K562 (cell line): ENCODE measurements at regions not wholly inside any gene's neighbourhood (a gene's known extent, or its start where the extent isn't known, plus 50 kb on each side); places are given as distances from the start of the nearest gene placed in this dataset.

Experiments
- CBX5 ChIP-seq: IDR thresholded peaks from 2 replicates; pipeline ENCODE4 v1.6.1; 2014; ENCODE audit warnings: low read depth, borderline replicate concordance
- GABPA ChIP-seq: fragments of 200-800 bp; sonication (Bioruptor generic); conservative IDR thresholded peaks from 2 replicates; pipeline ENCODE4 v1.6.1; 2016; ENCODE audit warnings: low read depth, missing genetic modification characterization, missing compliant biosample characterization
- MAZ ChIP-seq, 2 experiments: fragments of 450-650 bp in 1 of 2; sonication (generic) in 1 of 2; formaldehyde crosslinking; IDR thresholded peaks in 1 of 2; conservative IDR thresholded peaks in 1 of 2; 2 replicates each; pipeline versions ENCODE4 v1.4.0 to v1.5.0; 2020; ENCODE audit warnings: mild to moderate bottlenecking in 1 of 2, missing genetic modification reagents in 1 of 2
- MYNN ChIP-seq, 2 experiments: sonication (generic); formaldehyde crosslinking in 1 of 2; IDR thresholded peaks; 2 replicates each; pipeline versions ENCODE4 v1.5.0 to v1.6.1; 2016 to 2020; ENCODE audit warnings: antibody characterized with exemption in 1 of 2, missing genetic modification reagents in 1 of 2
- PHTF2 ChIP-seq: fragments of 250-450 bp; sonication (Bioruptor Pico); IDR thresholded peaks from 2 replicates; pipeline ENCODE4 v1.5.0; 2021; ENCODE audit warnings: mild to moderate bottlenecking
- RBM25 ChIP-seq: fragments of 200-400 bp; formaldehyde crosslinking; IDR thresholded peaks from 2 replicates; pipeline ENCODE4 v1.6.1; 2018; ENCODE audit warnings: low read length, low read depth, moderate library complexity; ENCODE audit not compliant: severe bottlenecking
- TF ChIP-seq, protein P1 (sequence below): sonication (generic); formaldehyde crosslinking; IDR thresholded peaks from 2 replicates; pipeline ENCODE4 v1.8.0; 2022; ENCODE audit warnings: mild to moderate bottlenecking, missing genetic modification reagents

- TF ChIP-seq, protein P1, sequence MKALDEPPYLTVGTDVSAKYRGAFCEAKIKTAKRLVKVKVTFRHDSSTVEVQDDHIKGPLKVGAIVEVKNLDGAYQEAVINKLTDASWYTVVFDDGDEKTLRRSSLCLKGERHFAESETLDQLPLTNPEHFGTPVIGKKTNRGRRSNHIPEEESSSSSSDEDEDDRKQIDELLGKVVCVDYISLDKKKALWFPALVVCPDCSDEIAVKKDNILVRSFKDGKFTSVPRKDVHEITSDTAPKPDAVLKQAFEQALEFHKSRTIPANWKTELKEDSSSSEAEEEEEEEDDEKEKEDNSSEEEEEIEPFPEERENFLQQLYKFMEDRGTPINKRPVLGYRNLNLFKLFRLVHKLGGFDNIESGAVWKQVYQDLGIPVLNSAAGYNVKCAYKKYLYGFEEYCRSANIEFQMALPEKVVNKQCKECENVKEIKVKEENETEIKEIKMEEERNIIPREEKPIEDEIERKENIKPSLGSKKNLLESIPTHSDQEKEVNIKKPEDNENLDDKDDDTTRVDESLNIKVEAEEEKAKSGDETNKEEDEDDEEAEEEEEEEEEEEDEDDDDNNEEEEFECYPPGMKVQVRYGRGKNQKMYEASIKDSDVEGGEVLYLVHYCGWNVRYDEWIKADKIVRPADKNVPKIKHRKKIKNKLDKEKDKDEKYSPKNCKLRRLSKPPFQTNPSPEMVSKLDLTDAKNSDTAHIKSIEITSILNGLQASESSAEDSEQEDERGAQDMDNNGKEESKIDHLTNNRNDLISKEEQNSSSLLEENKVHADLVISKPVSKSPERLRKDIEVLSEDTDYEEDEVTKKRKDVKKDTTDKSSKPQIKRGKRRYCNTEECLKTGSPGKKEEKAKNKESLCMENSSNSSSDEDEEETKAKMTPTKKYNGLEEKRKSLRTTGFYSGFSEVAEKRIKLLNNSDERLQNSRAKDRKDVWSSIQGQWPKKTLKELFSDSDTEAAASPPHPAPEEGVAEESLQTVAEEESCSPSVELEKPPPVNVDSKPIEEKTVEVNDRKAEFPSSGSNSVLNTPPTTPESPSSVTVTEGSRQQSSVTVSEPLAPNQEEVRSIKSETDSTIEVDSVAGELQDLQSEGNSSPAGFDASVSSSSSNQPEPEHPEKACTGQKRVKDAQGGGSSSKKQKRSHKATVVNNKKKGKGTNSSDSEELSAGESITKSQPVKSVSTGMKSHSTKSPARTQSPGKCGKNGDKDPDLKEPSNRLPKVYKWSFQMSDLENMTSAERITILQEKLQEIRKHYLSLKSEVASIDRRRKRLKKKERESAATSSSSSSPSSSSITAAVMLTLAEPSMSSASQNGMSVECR (CRISPR knock-in tag): no peak
- TF ChIP-seq MAZ (CRISPR knock-in tag; conservative IDR thresholded peaks at IDR 0.05 in 1 of 2, IDR thresholded peaks at IDR 0.05 in 1 of 2): no peak
- no peak for TF ChIP-seq GABPA (tag)
- no peak for TF ChIP-seq PHTF2 (CRISPR knock-in tag)
- TF ChIP-seq CBX5: no peak
- no peak for TF ChIP-seq RBM25
- TF ChIP-seq MYNN (IDR thresholded peaks at IDR 0.05): no peak
- TF ChIP-seq MYNN (CRISPR knock-in tag; IDR thresholded peaks at IDR 0.05): no peak
- TF ChIP-seq, all 486 proteins: peak for 0
These were observed 253.7 kb downstream of the MYCN start (continued) for GRCh38 chr2:16194096-16194390.
